ENCODE measurements at regions not wholly inside any gene's neighbourhood (a gene's known extent, or its start where the extent isn't known, plus 50 kb on each side); places are given as distances from the start of the nearest gene placed in this dataset.
A peak's percentile ranks its signal among the peaks of the same experiment; 100 is the strongest.

DNA sequence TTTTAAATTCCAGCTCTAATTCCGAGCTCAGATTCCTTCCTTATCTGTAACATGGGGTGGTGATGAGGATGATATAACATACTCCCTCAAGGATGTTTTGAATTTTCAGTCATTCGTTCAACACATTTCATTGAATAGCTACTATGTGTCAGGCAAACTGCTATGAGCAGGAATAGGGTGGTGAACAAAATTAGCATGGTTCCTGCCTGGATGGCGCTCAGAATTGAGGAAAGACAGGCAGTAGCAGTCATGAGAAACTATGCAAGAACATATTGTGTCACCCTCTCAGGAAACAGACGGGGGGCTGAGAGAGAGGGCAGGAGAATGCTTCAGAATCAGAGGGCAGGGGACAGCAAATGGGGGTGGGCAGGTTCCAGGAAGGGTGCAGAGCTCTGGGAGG lies 265.2 kb downstream of the NSG2 start:
- no peak for DNase-seq (ENCODE audit: low read depth, low spot score)

DNA sequence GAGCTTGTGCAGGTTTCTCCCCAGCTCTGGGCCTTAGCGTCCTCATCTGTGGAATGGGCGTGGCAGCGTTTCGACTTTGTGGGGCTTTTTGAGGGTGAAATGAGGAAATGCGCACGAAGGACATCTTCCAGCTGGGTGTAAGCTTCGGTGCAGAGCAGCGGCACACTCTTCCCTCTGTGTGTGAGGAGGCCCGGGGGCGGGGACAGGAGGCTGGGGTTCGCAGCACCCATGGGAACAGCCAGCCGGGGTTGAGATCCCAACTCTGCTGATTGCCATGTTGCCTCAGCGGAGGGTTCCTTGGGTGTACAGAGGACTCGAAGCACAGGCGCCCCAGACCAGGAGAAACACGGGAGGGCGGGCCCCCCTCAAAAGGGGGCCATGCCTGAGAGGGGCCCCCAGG lies 265.6 kb downstream of the NSG2 start:
- no peak for DNase-seq (ENCODE audit: low read depth, low spot score)

DNA sequence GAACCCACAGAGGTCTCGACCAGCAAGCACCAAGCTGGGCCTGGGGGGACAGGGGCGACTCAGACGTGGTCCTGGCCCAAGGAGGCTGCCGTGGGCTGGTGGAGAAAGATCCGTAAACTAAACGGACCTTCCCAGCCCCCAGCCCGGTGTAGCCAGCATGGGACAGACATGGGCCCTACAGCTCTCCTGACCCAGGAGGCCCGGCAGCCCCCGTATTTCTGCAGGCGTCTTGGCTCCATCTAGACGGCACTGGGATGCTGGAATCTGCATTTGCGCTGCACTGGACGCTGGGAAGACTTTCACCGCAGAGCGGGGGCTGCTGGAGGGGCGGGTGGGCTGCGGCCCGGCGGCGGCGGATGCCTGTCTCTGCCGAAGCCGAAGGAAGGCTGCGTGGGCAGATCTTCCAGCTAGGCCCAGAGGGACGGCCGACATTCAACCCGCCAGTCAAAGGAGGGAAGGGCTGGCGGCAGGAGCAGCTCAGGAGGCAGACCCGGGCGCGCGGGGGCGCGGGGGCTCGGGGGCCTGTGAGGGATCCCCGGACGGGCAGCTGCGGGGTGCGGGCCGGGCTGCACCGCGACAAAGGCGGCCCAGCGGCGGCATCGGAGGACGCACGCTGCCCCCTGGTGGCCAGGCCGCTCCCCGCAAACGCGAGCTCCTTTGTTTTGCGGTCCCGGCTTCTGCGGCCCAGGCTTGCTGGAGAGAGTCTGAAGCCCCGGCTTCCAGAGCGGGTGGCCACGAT lies 266.2 kb downstream of the NSG2 start:
- peak; percentile 10 for DNase-seq (ENCODE audit: low read depth, low spot score)

DNA sequence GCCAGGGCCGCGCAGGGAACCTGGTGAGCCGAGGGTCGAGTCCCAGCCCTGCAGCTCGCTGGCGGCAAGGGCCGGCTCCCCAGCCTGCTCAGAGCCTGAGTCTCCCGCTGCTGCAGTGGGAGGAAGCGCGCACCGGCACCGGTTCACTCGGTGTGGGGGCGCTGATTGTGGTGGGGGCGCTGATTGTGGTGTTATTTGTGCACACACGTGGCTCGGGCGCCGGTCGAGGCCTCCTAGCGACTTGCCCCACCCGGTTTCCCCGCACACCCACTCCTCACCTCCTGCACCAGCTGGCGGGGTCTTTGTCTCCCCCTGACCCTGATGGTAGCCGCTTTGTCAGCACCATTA lies 266.7 kb downstream of the NSG2 start:
- DNase-seq (ENCODE audit: low read depth, low spot score) = no peak

DNA sequence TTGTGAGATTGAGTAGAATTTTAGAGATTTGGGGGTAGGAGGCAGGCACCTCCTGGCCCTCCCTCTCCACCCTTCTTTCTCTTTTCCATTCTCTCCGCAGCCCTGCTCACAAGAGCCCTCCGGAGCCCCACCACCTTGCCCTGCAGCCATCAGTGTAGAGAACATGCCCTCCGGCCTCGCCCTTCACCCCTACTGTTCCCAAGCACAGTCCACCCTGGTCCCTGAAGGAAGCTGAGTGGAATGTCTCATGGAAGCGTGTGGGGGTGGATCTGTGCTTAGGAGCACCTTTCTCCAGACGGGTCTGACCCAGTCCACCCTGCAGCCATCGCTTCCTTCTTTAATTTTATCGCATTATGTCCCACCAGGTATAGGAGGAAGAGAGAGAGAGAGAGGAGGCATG lies 267.1 kb downstream of the NSG2 start:
- no peak for DNase-seq (ENCODE audit: low read depth, low spot score)

DNA sequence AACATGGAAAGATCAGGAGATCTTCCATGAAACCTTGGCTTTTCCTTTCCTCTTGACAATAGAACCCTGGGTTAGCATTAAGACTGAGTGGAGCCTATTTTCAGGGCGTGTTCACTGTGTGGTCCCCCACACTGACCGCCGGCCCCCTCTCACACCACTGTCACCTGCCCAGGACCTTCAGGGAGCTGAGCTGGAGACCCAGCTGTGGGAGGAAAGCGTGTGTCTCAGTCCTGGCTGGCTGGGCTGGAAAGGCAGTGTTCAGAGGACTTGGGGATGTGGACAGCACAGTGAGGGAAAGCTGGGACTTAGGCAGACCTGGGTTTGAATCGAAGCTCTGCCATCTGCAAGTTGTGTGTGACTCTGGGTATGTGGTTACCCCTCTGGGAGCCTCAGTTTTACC lies 268.1 kb downstream of the NSG2 start:
- DNase-seq (ENCODE audit: low read depth, low spot score) = no peak

DNA sequence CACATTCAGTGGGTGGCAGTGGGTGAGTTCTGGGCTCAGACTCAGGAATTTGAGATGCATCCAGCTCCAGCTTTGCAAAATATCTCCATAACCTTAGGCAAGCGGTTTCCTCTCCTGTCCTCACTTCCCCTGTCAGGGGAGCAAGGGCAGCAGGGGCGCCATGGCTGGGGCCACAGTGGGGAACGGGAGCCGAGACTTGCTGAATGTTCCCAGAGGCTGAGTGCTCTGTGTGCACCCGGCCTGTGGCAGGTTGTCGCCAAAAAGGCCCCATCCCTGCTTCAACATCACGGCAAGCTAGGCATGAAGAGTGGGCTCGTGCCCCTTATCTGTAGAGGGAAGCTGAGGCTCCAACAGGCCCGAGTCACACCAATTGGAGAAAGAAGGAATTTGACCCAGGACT lies 268.8 kb downstream of the NSG2 start:
- DNase-seq (ENCODE audit: low read depth, low spot score) = no peak

DNA sequence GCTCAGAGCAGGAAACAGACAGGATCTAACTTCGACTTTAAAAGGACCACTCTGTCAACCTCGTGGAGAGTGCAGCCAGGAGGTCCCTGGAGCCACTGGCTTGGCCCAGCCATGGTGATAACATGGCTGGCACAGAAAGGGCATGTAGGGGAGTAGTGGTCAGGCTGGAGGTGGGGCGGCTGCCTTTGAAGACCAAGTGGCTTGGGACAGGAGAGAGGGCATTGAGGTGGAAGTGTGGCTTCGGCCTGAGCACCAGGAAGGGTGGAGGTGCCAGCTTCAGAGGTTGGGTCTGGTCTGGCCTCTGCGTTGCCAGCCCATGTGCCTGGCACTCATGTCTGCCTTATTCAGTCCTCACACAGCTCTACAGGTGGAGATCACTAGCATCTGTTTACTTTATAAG lies 270.0 kb downstream of the NSG2 start:
- DNase-seq (ENCODE audit: low read depth, low spot score) = no peak

DNA sequence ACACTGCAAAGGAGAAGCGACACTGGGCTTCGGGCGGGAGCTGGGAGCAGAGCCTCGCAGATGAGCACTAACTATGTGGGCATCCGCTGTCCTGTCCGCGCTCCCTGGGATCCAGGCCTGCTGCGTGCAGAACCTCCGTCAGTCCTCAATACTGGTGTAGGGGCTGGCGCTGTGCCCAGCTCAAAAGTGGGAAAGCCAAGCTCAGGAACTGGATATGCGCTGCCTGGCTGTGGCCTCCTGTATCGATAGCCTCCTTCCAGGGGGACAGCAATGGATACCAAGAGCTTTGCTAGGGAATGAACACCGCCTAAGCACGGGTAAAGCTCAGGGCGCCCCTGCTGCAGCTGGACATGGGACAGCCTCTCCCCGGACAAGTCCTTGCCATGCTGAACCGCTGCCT lies 270.4 kb downstream of the NSG2 start:
- no peak for DNase-seq (ENCODE audit: low read depth, low spot score)

- DNase-seq (ENCODE audit: low read depth, low spot score) = no peak
Observed at GRCh38 chr5:174316326-174316725, 270.8 kb downstream of the NSG2 start.

- peak; percentile 15 for DNase-seq (ENCODE audit: low read depth, low spot score)
Observed at GRCh38 chr5:174317256-174317894, 271.9 kb downstream of the NSG2 start.

DNA sequence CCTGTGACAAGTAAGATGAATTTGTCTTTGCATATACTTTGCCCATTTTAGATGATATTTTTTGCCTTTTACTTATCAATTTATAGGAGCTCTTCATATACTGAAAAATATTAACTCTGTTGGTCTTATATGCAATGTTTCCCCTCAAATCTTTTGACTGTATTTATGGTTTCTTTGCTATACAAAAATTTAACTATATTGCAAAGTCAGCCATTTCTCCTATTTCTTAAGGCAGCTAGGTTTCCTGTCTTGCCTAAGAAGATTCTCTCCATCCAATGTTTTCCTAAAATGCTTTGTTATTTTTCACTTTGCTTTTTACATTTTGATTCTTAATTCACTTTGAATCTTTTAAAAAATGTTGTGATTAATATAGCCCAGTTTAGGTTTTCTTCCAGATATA lies 273.1 kb downstream of the NSG2 start:
- DNase-seq (ENCODE audit: low read depth, low spot score) = no peak

- no peak for DNase-seq (ENCODE audit: low read depth, low spot score)
Observed at GRCh38 chr5:174319551-174319950, 274.0 kb downstream of the NSG2 start.

- DNase-seq (ENCODE audit: low read depth, low spot score) = no peak
Observed at GRCh38 chr5:174320051-174320450, 274.5 kb downstream of the NSG2 start.

DNA sequence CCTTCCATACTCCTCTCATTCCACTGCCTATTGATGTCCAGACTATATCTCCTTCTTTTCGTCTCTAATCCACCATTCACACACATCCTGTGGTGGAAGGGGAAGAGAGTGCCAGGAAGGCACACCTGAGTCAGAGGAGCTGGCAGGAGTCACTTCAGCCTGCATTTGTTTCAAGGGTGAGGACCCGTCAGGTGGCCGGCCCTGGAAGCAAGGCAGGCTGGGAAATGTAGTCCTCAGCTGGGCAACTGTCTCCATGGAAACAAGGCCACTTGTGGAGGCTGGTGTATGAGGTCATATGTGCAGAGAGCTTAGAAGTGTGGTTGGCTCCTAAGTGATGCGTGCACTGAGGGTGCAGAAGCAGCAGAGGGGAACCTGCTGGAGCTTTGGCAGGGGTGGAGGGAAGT lies 278.4 kb downstream of the NSG2 start:
- DNase-seq (ENCODE audit: low read depth, low spot score) = no peak

DNA sequence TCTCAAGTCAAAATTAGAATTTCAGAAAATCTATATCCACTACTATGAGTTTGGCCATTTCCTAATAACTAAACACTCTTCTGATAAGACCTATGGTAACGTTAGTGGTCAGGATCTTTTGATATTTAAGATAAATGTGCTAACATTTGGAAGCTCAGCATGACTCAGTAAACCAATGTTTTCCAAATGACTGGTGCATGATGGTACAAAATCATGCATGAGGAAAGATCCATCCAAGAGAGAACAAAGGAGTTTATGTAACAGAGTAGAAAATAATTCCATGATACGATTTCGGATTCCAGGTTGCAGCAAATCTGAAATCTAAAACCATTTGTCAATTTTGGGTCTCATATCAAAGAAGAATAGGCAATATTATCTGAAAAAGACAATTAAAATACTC lies 279.2 kb downstream of the NSG2 start:
- DNase-seq (ENCODE audit: low read depth, low spot score) = no peak

DNA sequence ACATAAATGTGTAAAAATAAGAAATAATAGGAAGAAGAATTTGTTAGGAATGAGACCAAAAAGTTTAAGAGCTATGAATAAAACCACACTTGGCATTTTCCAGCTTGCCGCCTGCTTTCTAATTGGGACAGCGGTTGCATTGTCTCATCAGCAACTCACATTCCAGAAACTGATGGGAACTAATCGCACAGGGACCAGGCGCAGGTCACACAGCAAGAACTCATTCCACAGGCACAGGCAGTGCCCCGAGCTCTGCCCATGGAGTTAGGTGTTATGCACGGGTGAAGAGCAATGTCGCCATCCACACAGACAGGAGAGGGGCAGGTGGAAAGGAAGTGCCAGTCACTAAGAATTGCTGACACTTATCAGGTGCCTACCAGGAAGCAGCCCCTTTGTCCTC lies 279.9 kb downstream of the NSG2 start:
- no peak for DNase-seq (ENCODE audit: low read depth, low spot score)

- DNase-seq (ENCODE audit: low read depth, low spot score) = no peak
Observed at GRCh38 chr5:174325961-174326360, 280.5 kb downstream of the NSG2 start.

DNA sequence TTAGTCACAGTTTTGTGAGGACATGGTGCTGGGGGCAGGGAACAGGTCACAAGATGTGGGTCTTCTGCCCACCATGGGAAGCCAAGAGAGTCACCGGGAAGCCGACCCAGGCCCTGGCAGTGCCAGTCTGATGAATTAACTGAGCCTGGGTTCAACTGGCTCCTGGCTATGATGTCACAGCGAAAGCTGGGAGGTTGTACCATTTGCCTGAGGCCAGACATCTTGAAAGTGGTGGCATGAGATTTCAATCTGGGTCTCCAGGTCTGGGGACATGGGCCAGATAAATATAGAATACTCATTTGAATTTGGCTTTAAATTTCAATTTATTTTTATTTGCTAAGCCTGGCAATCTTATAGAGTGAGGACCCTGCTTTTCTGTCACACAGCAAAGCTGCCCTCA lies 280.9 kb downstream of the NSG2 start:
- no peak for DNase-seq (ENCODE audit: low read depth, low spot score)

DNA sequence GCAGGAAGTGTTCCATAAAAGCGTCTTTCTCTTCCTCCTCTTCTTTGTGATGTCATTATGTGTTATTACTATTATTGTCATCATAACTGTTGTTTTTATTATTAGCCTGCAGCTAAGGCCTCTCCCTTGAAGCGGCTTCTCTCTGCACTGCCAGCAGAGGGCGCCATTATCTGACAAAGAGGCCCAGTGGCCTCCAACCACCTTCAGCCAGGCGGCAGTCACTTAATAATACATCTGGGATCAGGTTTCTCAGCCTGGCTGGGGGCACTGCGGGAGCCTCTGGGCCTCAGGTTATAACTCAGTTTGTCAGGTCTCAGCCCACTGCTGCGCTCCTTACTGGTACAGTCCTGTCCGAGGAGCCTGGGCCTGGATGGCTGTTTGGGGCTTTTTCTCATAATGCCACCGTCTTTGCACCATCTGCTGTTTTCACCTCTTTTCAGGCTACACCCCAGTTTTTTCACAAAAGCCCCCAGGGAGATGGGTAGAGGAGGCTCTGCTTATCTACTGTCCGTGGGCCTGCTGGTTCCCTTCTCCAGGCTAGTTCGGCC lies 281.9 kb downstream of the NSG2 start:
- peak; percentile 26 for DNase-seq (ENCODE audit: low read depth, low spot score)

DNA sequence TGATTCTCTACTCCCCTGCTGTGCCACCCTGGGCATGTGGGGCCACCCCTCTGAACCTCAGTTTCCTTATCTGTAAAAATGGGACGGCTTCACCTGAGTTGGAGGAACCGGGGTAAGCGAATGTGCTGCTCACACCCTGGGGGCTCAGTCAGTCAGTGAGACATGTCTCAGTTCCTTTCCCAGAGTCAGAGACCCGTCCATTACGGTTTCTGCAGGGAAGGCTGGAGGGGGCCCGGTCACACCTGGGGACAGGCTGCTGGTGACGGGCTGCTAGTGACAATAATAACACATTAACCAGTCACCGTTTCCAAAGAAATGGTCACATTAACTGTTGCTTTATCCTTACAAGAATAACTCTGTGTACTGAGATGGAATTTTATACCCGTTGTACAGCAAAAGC lies 282.4 kb downstream of the NSG2 start:
- DNase-seq (ENCODE audit: low read depth, low spot score) = no peak

DNA sequence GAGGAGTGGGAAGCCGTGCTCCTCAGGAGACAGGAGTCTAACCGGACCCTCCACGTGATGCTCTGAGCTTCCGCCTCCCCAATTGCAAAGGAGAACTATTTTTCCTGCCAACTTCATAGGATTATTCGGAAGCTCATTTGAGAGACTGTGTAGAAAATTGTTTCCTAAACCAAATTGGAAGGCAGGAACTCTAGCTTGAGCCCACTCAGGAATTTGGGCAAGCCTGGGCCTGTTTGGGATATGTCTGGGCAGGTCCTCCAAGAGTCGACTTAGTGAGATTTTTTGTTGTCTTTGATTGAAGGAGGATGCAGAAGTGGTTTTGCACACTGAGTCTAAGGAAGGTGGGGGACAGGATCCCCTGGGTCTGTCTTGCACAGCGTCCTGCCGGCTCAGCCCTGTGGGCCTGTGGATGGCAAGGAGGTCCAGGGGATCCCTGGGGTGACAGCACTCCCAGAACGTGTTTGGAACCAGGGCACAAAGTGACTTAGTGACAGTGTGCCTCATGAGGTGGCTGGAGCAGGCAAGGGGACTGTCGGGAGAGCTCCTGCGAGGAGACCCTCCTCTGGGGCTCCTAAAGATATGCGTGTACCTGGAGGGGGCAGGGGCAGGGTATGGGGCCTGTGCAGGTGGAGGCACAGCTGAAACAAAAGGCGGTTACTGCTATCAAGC lies 283.3 kb downstream of the NSG2 start:
- DNase-seq (ENCODE audit: low read depth, low spot score) = no peak

GRCh38 chr5:174329738-174330137 lies 284.2 kb downstream of the NSG2 start:
- no peak for DNase-seq (ENCODE audit: low read depth, low spot score)
